ENCODE measurements at regions not wholly inside any gene's neighbourhood (a gene's known extent, or its start where the extent isn't known, plus 50 kb on each side); places are given as distances from the start of the nearest gene placed in this dataset.

GRCh38 chr9:108347463-108348188 is 508.2 kb downstream of the ACTL7B start:
- Histone ChIP-seq H3K36me3 (no peaks in the 10 kb centered on the region), H3K27ac (no peak overlapping the region), H3K4me1 (peaks cover 5% of the 10 kb centered on the region), H3K27me3 (no peaks in the 10 kb centered on the region), H3K9me3 (no peaks in the 10 kb centered on the region), H3K4me3 (no peak overlapping the region)
- TF ChIP-seq CTCF (IDR thresholded peaks at IDR 0.05) (no peak), POLR2AphosphoS5 (IDR thresholded peaks at IDR 0.05; ENCODE audit: insufficient read depth in 1 of 2, low read depth in 1 of 2) (no peak), POLR2A (IDR thresholded peaks at IDR 0.05) (no peak)
- DNase-seq (ENCODE audit: extremely low spot score in 2 of 2) = no peak
- intact Hi-C loops (cut with DNase I) = loop anchor here (5.0 kb wide), 1 partner anchor 475 kb away; no protein-coding TSS in a partner anchor

GRCh38 chr9:108345826-108346225 is 510.0 kb downstream of the ACTL7B start:
- DNase-seq (ENCODE audit: extremely low spot score in 2 of 2) = no peak
- Histone ChIP-seq H3K4me1 (no peaks in the 10 kb centered on the region), H3K9me3 (no peaks in the 10 kb centered on the region), H3K27me3 (no peaks in the 10 kb centered on the region), H3K4me3 (no peak overlapping the region), H3K27ac (peak overlapping the region; percentile 42), H3K36me3 (no peaks in the 10 kb centered on the region)
- no peak for TF ChIP-seq CTCF (IDR thresholded peaks at IDR 0.05)
- TF ChIP-seq POLR2A (IDR thresholded peaks at IDR 0.05) = no peak
- TF ChIP-seq POLR2AphosphoS5 (IDR thresholded peaks at IDR 0.05; ENCODE audit: insufficient read depth in 1 of 2, low read depth in 1 of 2) = no peak
- intact Hi-C loops (cut with DNase I) = loop anchor here (5.0 kb wide), 1 partner anchor 476 kb away; no protein-coding TSS in a partner anchor

GRCh38 chr9:108339251-108339650 is 516.5 kb downstream of the ACTL7B start:
- TF ChIP-seq CTCF (IDR thresholded peaks at IDR 0.05) (no peak), POLR2AphosphoS5 (IDR thresholded peaks at IDR 0.05; ENCODE audit: insufficient read depth in 1 of 2, low read depth in 1 of 2) (no peak)
- DNase-seq (ENCODE audit: extremely low spot score in 2 of 2) = no peak
- intact Hi-C loops (cut with DNase I) = loop anchor here (10.0 kb wide), 1 partner anchor 874 kb away; no protein-coding TSS in a partner anchor
- Histone ChIP-seq H3K9me3 (no peaks in the 10 kb centered on the region), H3K27ac (no peak overlapping the region), H3K4me1 (no peaks in the 10 kb centered on the region), H3K27me3 (no peaks in the 10 kb centered on the region), H3K4me3 (no peak overlapping the region), H3K36me3 (no peaks in the 10 kb centered on the region)

GRCh38 chr9:108336575-108336974 is 519.2 kb downstream of the ACTL7B start:
- DNase-seq (ENCODE audit: extremely low spot score in 2 of 2) = no peak
- TF ChIP-seq POLR2AphosphoS5 (IDR thresholded peaks at IDR 0.05; ENCODE audit: insufficient read depth in 1 of 2, low read depth in 1 of 2) = no peak
- TF ChIP-seq POLR2A (IDR thresholded peaks at IDR 0.05) = no peak
- TF ChIP-seq CTCF (IDR thresholded peaks at IDR 0.05) = no peak
- Histone ChIP-seq H3K9me3 (no peaks in the 10 kb centered on the region), H3K27ac (no peak overlapping the region), H3K4me3 (no peak overlapping the region), H3K27me3 (no peaks in the 10 kb centered on the region), H3K4me1 (no peaks in the 10 kb centered on the region), H3K36me3 (no peaks in the 10 kb centered on the region)
- intact Hi-C loops (cut with DNase I) = loop anchor here (10.0 kb wide), 1 partner anchor 872 kb away; no protein-coding TSS in a partner anchor

GRCh38 chr9:108333530-108333983 is 522.2 kb downstream of the ACTL7B start:
- Histone ChIP-seq H3K27ac (no peak overlapping the region), H3K27me3 (no peaks in the 10 kb centered on the region), H3K4me1 (no peaks in the 10 kb centered on the region), H3K36me3 (no peaks in the 10 kb centered on the region), H3K9me3 (no peaks in the 10 kb centered on the region), H3K4me3 (no peak overlapping the region)
- intact Hi-C loops (cut with DNase I) = loop anchor here (10.0 kb wide), 1 partner anchor 869 kb away; no protein-coding TSS in a partner anchor
- no peak for TF ChIP-seq POLR2A (IDR thresholded peaks at IDR 0.05)
- TF ChIP-seq CTCF (IDR thresholded peaks at IDR 0.05) = no peak
- no peak for TF ChIP-seq POLR2AphosphoS5 (IDR thresholded peaks at IDR 0.05; ENCODE audit: insufficient read depth in 1 of 2, low read depth in 1 of 2)
- DNase-seq (ENCODE audit: extremely low spot score in 2 of 2) = no peak

Data from vagina (tissue), 2 donors.